IMR-90 (cell line): ENCODE measurements at regions not wholly inside any gene's neighbourhood (a gene's known extent, or its start where the extent isn't known, plus 50 kb on each side); places are given as distances from the start of the nearest gene placed in this dataset.

ENCODE experiments used
- ATAC-seq: fragments of 200-7000 bp; cut with Tn5 transposase; 2 replicates; pipeline ENCODE4 v1.9.1; 2020; ENCODE audit warnings: low read depth, mild to moderate bottlenecking, moderate library complexity
- BruUV-seq: library from RNA; stranded (reverse); fragments of 400-500 nt; replicated peaks from 2 replicates; lab custom pipeline; 2021; lab: Mats Ljungman, UMichigan
- CTCF ChIA-PET: fragments of 300-600 bp; formaldehyde crosslinking; extraction: SDS; loops from one replicate; lab custom pipeline; 2021; ENCODE audit warnings: antibody characterized with exemption; lab: Yijun Ruan, JAX
- POLR2A ChIA-PET: fragments of 300-600 bp; sonication (Branson Sonifier 250); formaldehyde crosslinking; loops from one replicate; lab custom pipeline; 2022; ENCODE audit warnings: antibody characterized with exemption; ENCODE audit not compliant: unreplicated experiment; lab: Charles Lee
- DNase-seq: peaks from one replicate; pipeline ENCODE4 v3.0.0; 2013
- H2AFZ ChIP-seq: replicated peaks from 2 replicates; pipeline ENCODE3; 2013; ENCODE audit warnings: low read length, mild to moderate bottlenecking; ENCODE audit not compliant: poor library complexity
- H2AK5ac ChIP-seq: 2 replicates; pipeline ENCODE4 v1.6.1; 2013; ENCODE audit warnings: low read depth, low read length, inconsistent platforms
- H2AK9ac ChIP-seq: replicated peaks from 2 replicates; pipeline ENCODE3; 2013; ENCODE audit warnings: mild to moderate bottlenecking, low read depth, low read length, moderate library complexity; ENCODE audit not compliant: poor library complexity
- H2BK120ac ChIP-seq: 2 replicates; pipeline ENCODE4 v1.6.1; 2013; ENCODE audit warnings: low read depth, low read length, inconsistent platforms
- H2BK15ac ChIP-seq: 3 replicates; pipeline ENCODE4 v1.6.1; 2013; ENCODE audit warnings: low read depth, low read length, inconsistent platforms
- H2BK20ac ChIP-seq: 2 replicates; pipeline ENCODE4 v1.6.1; 2013; ENCODE audit warnings: low read depth, mild to moderate bottlenecking, inconsistent platforms, low read length, moderate library complexity
- H2BK5ac ChIP-seq: 2 replicates; pipeline ENCODE4 v1.6.1; 2013; ENCODE audit warnings: mild to moderate bottlenecking, low read depth, low read length, inconsistent platforms; ENCODE audit not compliant: poor library complexity, severe bottlenecking
- H3K14ac ChIP-seq: replicated peaks from 2 replicates; pipeline ENCODE4 v1.6.1; 2013; ENCODE audit warnings: low read depth, low read length, inconsistent platforms
- H3K18ac ChIP-seq: 2 replicates; pipeline ENCODE4 v1.6.1; 2013; ENCODE audit warnings: low read depth, low read length, control low read depth
- H3K23ac ChIP-seq: 2 replicates; pipeline ENCODE4 v1.6.1; 2013; ENCODE audit warnings: low read depth, low read length, inconsistent platforms
- H3K27ac ChIP-seq: 2 replicates; pipeline ENCODE4 v1.5.1; 2013; ENCODE audit warnings: mild to moderate bottlenecking, control low read depth, low read length; ENCODE audit not compliant: insufficient read depth
- H3K27me3 ChIP-seq: 2 replicates; pipeline ENCODE4 v1.6.1; 2013; ENCODE audit warnings: low read length; ENCODE audit not compliant: control insufficient read depth, insufficient read depth
- H3K36me3 ChIP-seq: 2 replicates; pipeline ENCODE4 v1.6.1; 2013; ENCODE audit warnings: low read length, mixed read lengths; ENCODE audit not compliant: control insufficient read depth, insufficient read depth
- H3K4ac ChIP-seq: 2 replicates; pipeline ENCODE4 v1.6.1; 2013; ENCODE audit warnings: low read depth, low read length, inconsistent platforms
- H3K4me1 ChIP-seq: 2 replicates; pipeline ENCODE4 v1.6.1; 2013; ENCODE audit warnings: low read length, mixed read lengths; ENCODE audit not compliant: control insufficient read depth, insufficient read depth
- H3K4me2 ChIP-seq: 2 replicates; pipeline ENCODE4 v1.6.1; 2013; ENCODE audit warnings: low read depth, mild to moderate bottlenecking, control low read depth, low read length, moderate library complexity
- H3K4me3 ChIP-seq: 2 replicates; pipeline ENCODE4 v1.5.1; 2013; ENCODE audit warnings: low read depth, mild to moderate bottlenecking, control low read depth, low read length, moderate library complexity; ENCODE audit not compliant: insufficient read depth
- H3K56ac ChIP-seq: 2 replicates; pipeline ENCODE4 v1.6.1; 2013; ENCODE audit warnings: low read length, inconsistent platforms; ENCODE audit not compliant: insufficient read depth; ENCODE audit errors: extremely low read depth
- H3K79me1 ChIP-seq, 2 experiments: 2 replicates each; pipeline ENCODE4 v1.6.1; 2013; ENCODE audit warnings: low read length in 2 of 2, inconsistent platforms in 1 of 2, low read depth in 1 of 2
- H3K9ac ChIP-seq: 2 replicates; pipeline ENCODE4 v1.6.1; 2013; ENCODE audit warnings: low read depth, low read length, control low read depth
- H3K9me1 ChIP-seq: 2 replicates; pipeline ENCODE4 v1.6.1; 2013; ENCODE audit warnings: low read length, inconsistent platforms; ENCODE audit not compliant: insufficient read depth
- H3K9me3 ChIP-seq: 2 replicates; pipeline ENCODE4 v1.6.1; 2013; ENCODE audit warnings: low read length; ENCODE audit not compliant: control insufficient read depth, insufficient read depth
- H4K20me1 ChIP-seq: 2 replicates; pipeline ENCODE4 v1.6.1; 2013; ENCODE audit warnings: low read length, inconsistent platforms; ENCODE audit not compliant: insufficient read depth
- H4K5ac ChIP-seq: 2 replicates; pipeline ENCODE4 v1.6.1; 2013; ENCODE audit warnings: mild to moderate bottlenecking, low read depth, low read length, control low read depth
- H4K8ac ChIP-seq, 2 experiments: 2 replicates each; pipeline ENCODE4 v1.6.1; 2013; ENCODE audit warnings: low read depth in 2 of 2, low read length in 2 of 2, control low read depth in 1 of 2, inconsistent platforms in 1 of 2
- H4K91ac ChIP-seq: 2 replicates; pipeline ENCODE4 v1.6.1; 2013; ENCODE audit warnings: low read depth, low read length, inconsistent platforms; ENCODE audit not compliant: insufficient read depth
- BHLHE40 ChIP-seq: fragments of 150-350 bp; IDR thresholded peaks from 2 replicates; pipeline ENCODE4 v1.6.1; 2016; ENCODE audit warnings: mild to moderate bottlenecking, low read depth, low read length
- CEBPB ChIP-seq: IDR thresholded peaks from 2 replicates; pipeline ENCODE4 v1.6.1; 2012; ENCODE audit warnings: low read depth, low read length, improper control_type of control experiment
- FOS ChIP-seq: fragments of 150-350 bp; IDR thresholded peaks from 2 replicates; pipeline ENCODE4 v1.6.1; 2016; ENCODE audit warnings: low read depth, low read length
- MAFK ChIP-seq: IDR thresholded peaks from 2 replicates; pipeline ENCODE4 v1.6.1; 2012; ENCODE audit warnings: low read depth, low read length, improper control_type of control experiment
- MXI1 ChIP-seq: IDR thresholded peaks from 2 replicates; pipeline ENCODE4 v1.6.1; 2012; ENCODE audit warnings: low read depth, mild to moderate bottlenecking, low read length, moderate library complexity, borderline replicate concordance
- NFE2L2 ChIP-seq: fragments of 150-350 bp; IDR thresholded peaks from 2 replicates; pipeline ENCODE4 v1.6.1; 2016; ENCODE audit warnings: low read depth, mild to moderate bottlenecking, low read length
- RAD21 ChIP-seq: IDR thresholded peaks from 2 replicates; pipeline ENCODE4 v1.6.1; 2012; ENCODE audit warnings: low read length, improper control_type of control experiment
- SMC3 ChIP-seq: fragments of 150-350 bp; IDR thresholded peaks from 2 replicates; pipeline ENCODE4 v1.6.1; 2016; ENCODE audit warnings: low read depth, mild to moderate bottlenecking, antibody characterized with exemption, low read length, moderate library complexity
- WGBS, 2 experiments: methylation state at CpG; one replicate each; pipeline versions ENCODE4 v1.1.5 to v1.1.7; 2013; ENCODE audit warnings: missing lambda C conversion rate in 2 of 2; ENCODE audit not compliant: insufficient read length in 1 of 2; ENCODE audit errors: extremely low coverage in 2 of 2; 5-methylcytosine and 5-hydroxymethylcytosine counted together
- dilution Hi-C: fragments of 300-500 bp; cut with HindIII; formaldehyde crosslinking; loops from one replicate; pipeline ENCODE4 v1.14.3; 2018; ENCODE audit warnings: low sequenced_read_pairs; ENCODE audit not compliant: unreplicated experiment
- in situ Hi-C: fragments of 300-500 bp; cut with MboI; formaldehyde crosslinking; loops from 3 replicates; pipeline ENCODE4 v1.14.3; 2019; ENCODE audit warnings: low sequenced_read_pairs, inconsistent platforms, mixed read lengths
- intact Hi-C: fragments of 100-400 bp; cut with micrococcal nuclease; formaldehyde crosslinking; loops from 2 replicates; pipeline ENCODE4 v1.10.0; 2022
- TF ChIP-seq, protein P1 (sequence below): conservative IDR thresholded peaks from 2 replicates; pipeline ENCODE4 v1.5.1; 2012; ENCODE audit warnings: mild to moderate bottlenecking, low read depth, low read length, improper control_type of control experiment

DNA sequence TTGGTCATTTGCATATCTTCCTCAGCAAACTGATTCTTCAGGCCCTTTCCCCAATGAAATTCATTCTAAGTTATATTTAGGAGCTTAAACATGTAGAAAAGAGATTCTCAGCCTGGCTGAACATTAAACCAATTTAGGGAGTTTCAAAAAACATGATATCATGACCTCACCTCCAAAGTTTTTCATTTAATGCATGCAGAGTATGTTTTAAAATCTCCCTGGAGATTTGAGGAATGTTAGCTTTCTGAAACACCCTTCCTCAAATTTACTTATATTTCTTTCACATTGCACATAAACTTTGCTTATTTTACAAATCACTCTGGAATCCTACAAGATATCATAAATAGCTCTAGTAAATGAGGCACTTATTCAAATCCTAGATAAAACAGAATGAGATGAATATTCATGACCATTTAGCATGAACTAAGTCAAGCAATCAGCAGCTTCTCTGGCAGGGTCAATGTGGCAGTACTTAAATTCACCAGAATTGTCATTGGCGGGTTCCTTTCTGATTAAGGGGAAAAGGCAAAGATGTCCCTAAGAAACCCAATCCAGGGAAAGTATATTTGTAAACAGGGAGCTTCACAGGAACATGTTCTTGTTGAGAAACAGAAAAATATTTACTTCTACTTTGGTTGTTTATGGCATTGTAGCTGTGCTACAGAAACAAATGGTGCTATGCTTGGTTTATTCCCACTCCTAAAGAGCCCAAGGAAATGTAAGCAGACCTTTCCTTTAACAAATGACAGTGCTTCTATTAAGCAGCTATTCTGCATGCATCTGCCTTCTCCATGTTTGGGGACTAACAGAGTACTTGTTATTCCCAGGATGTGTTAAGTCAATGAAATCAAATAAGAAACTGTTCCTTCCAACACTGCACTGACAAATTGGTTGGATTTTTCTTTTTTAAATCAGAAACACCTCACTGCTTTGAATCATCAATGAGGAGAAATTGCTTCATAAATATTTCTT, 162.3 kb downstream of the C11orf87 start:
- Histone ChIP-seq H4K20me1 (no peaks in the 10 kb centered on the region), H3K56ac (no peak overlapping the region), H2BK20ac (no peak overlapping the region), H2AFZ (no peak overlapping the region), H3K23ac (no peak overlapping the region), H3K4me3 (no peak overlapping the region), H4K5ac (no peak overlapping the region), H3K4me1 (no peaks in the 10 kb centered on the region), H2BK120ac (no peak overlapping the region), H3K27ac (no peak overlapping the region), H3K79me1 (no peaks in the 10 kb centered on the region), H4K91ac (no peak overlapping the region), H3K27me3 (no peaks in the 10 kb centered on the region), H3K9me3 (no peaks in the 10 kb centered on the region), H3K9me1 (no peaks in the 10 kb centered on the region), H3K4me2 (no peak overlapping the region), H2BK15ac (no peak overlapping the region), H3K4ac (no peak overlapping the region), H2AK9ac (no peak overlapping the region), H3K18ac (no peak overlapping the region), H3K9ac (no peak overlapping the region), H2BK5ac (no peak overlapping the region), H3K14ac (no peak overlapping the region), H2AK5ac (no peak overlapping the region), H3K36me3 (no peaks in the 10 kb centered on the region), H4K8ac (no peak overlapping the region)
- dilution Hi-C loops (no loop called here), intact Hi-C loops (no loop called here), in situ Hi-C loops (no loop called here)
- BruUV-seq: no TSS peak
- TF ChIP-seq CEBPB (no peak), SMC3 (no peak), MAFK (no peak), NFE2L2 (no peak), MXI1 (no peak), RAD21 (no peak), FOS (no peak), BHLHE40 (no peak)
- TF ChIP-seq, protein P1, sequence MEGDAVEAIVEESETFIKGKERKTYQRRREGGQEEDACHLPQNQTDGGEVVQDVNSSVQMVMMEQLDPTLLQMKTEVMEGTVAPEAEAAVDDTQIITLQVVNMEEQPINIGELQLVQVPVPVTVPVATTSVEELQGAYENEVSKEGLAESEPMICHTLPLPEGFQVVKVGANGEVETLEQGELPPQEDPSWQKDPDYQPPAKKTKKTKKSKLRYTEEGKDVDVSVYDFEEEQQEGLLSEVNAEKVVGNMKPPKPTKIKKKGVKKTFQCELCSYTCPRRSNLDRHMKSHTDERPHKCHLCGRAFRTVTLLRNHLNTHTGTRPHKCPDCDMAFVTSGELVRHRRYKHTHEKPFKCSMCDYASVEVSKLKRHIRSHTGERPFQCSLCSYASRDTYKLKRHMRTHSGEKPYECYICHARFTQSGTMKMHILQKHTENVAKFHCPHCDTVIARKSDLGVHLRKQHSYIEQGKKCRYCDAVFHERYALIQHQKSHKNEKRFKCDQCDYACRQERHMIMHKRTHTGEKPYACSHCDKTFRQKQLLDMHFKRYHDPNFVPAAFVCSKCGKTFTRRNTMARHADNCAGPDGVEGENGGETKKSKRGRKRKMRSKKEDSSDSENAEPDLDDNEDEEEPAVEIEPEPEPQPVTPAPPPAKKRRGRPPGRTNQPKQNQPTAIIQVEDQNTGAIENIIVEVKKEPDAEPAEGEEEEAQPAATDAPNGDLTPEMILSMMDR: no peak
- ChIA-PET POLR2A (no interaction called here), CTCF (no interaction called here)
- no CpG with 5 or more reads among the region's 1 CpG for WGBS, 2 experiments
- ATAC-seq (peak; percentile 44), DNase-seq (no peak)
